ENCODE measurements at regions not wholly inside any gene's neighbourhood (a gene's known extent, or its start where the extent isn't known, plus 50 kb on each side); places are given as distances from the start of the nearest gene placed in this dataset.

GRCh38 chr20:6698723-6699122, 68.8 kb upstream of the BMP2 start:
- no peak for TF ChIP-seq CTCF (IDR thresholded peaks at IDR 0.05; ENCODE audit: low read depth, low read length, poor library complexity, severe bottlenecking)
- no peak overlapping the region for H3K4me3 ChIP-seq (ENCODE audit: low read length)
- no peaks in the 10 kb centered on the region for H3F3A ChIP-seq (ENCODE audit: control insufficient read depth, insufficient read depth)
- 0 out of 2 replicates have a peak, but pooled peaks cover 2% of the 10 kb centered on the region for H3K27me3 ChIP-seq (ENCODE audit: control insufficient read depth, low read length)
- H3K36me3 ChIP-seq (ENCODE audit: control insufficient read depth, low read length): no peaks in the 10 kb centered on the region
- H3K9me3 ChIP-seq (ENCODE audit: control insufficient read depth, insufficient read depth, low read length): no peaks in the 10 kb centered on the region
- H3K79me2 ChIP-seq (ENCODE audit: control insufficient read depth, low read length): no peaks in the 10 kb centered on the region
- H3K4me2 ChIP-seq (ENCODE audit: low read length): no peak overlapping the region
- H3K4me1 ChIP-seq (ENCODE audit: control insufficient read depth, low read length): no peaks in the 10 kb centered on the region
- no peaks in the 10 kb centered on the region for H4K20me1 ChIP-seq (ENCODE audit: control insufficient read depth, insufficient read depth, low read depth, low read length)
- no peaks in the 10 kb centered on the region for H3K9me2 ChIP-seq (replicated peaks; ENCODE audit: control insufficient read depth, low read length)
- no peak overlapping the region for H3K27ac ChIP-seq (ENCODE audit: low read depth, low read length)

GRCh38 chr20:6698056-6698455, 69.4 kb upstream of the BMP2 start:
- Histone ChIP-seq H3K79me2 (ENCODE audit: control insufficient read depth, low read length) (no peaks in the 10 kb centered on the region), H3K4me1 (ENCODE audit: control insufficient read depth, low read length) (no peaks in the 10 kb centered on the region), H4K20me1 (ENCODE audit: control insufficient read depth, insufficient read depth, low read depth, low read length) (no peaks in the 10 kb centered on the region), H3K9me3 (ENCODE audit: control insufficient read depth, insufficient read depth, low read length) (no peaks in the 10 kb centered on the region), H3K36me3 (ENCODE audit: control insufficient read depth, low read length) (no peaks in the 10 kb centered on the region), H3K27me3 (ENCODE audit: control insufficient read depth, low read length) (0 out of 2 replicates have a peak, but pooled peaks cover 2% of the 10 kb centered on the region), H3K9me2 (replicated peaks; ENCODE audit: control insufficient read depth, low read length) (no peaks in the 10 kb centered on the region), H3K4me2 (ENCODE audit: low read length) (no peak overlapping the region), H3K27ac (ENCODE audit: low read depth, low read length) (no peak overlapping the region), H3F3A (ENCODE audit: control insufficient read depth, insufficient read depth) (no peaks in the 10 kb centered on the region), H3K4me3 (ENCODE audit: low read length) (no peak overlapping the region)
- no peak for TF ChIP-seq EZH2phosphoT487 (IDR thresholded peaks at IDR 0.05; ENCODE audit: borderline replicate concordance, low read length)
- no peak for TF ChIP-seq CTCF (IDR thresholded peaks at IDR 0.05; ENCODE audit: low read depth, low read length, poor library complexity, severe bottlenecking)

- H3K27ac ChIP-seq (ENCODE audit: low read depth, low read length): no peak overlapping the region
- no peak overlapping the region for H3K4me3 ChIP-seq (ENCODE audit: low read length)
- H3K79me2 ChIP-seq (ENCODE audit: control insufficient read depth, low read length): no peaks in the 10 kb centered on the region
- TF ChIP-seq EZH2phosphoT487 (IDR thresholded peaks at IDR 0.05; ENCODE audit: borderline replicate concordance, low read length): no peak
- no peak for TF ChIP-seq CTCF (IDR thresholded peaks at IDR 0.05; ENCODE audit: low read depth, low read length, poor library complexity, severe bottlenecking)
- H3F3A ChIP-seq (ENCODE audit: control insufficient read depth, insufficient read depth): no peaks in the 10 kb centered on the region
- H3K9me2 ChIP-seq (replicated peaks; ENCODE audit: control insufficient read depth, low read length): no peaks in the 10 kb centered on the region
- H3K36me3 ChIP-seq (ENCODE audit: control insufficient read depth, low read length): no peaks in the 10 kb centered on the region
- H3K4me1 ChIP-seq (ENCODE audit: control insufficient read depth, low read length): no peaks in the 10 kb centered on the region
- H4K20me1 ChIP-seq (ENCODE audit: control insufficient read depth, insufficient read depth, low read depth, low read length): no peaks in the 10 kb centered on the region
- no peaks in the 10 kb centered on the region for H3K9me3 ChIP-seq (ENCODE audit: control insufficient read depth, insufficient read depth, low read length)
- H3K27me3 ChIP-seq (ENCODE audit: control insufficient read depth, low read length): no peaks in the 10 kb centered on the region
- no peak overlapping the region for H3K4me2 ChIP-seq (ENCODE audit: low read length)
Measured at GRCh38 chr20:6697228-6697972, 70.1 kb upstream of the BMP2 start.
